ENCODE measurements at regions not wholly inside any gene's neighbourhood (a gene's known extent, or its start where the extent isn't known, plus 50 kb on each side); places are given as distances from the start of the nearest gene placed in this dataset.

- no peak for TF ChIP-seq ZNF318 (CRISPR knock-in tag; IDR thresholded peaks at IDR 0.05)
- no peak for TF ChIP-seq MTF2 (CRISPR knock-in tag; IDR thresholded peaks at IDR 0.05; ENCODE audit: borderline replicate concordance)
- no peak for TF ChIP-seq ZNF44 (CRISPR knock-in tag; IDR thresholded peaks at IDR 0.05)
- no peak for TF ChIP-seq AKAP8 (CRISPR knock-in tag; IDR thresholded peaks at IDR 0.05)
- TF ChIP-seq PHF20 (CRISPR knock-in tag; IDR thresholded peaks at IDR 0.05), result no peak
- TF ChIP-seq KDM3A (CRISPR knock-in tag; IDR thresholded peaks at IDR 0.05; ENCODE audit: low read depth), result no peak
- no peak for TF ChIP-seq KLF9 (CRISPR knock-in tag; IDR thresholded peaks at IDR 0.05; ENCODE audit: low read depth)
- TF ChIP-seq SIN3A (IDR thresholded peaks at IDR 0.05; ENCODE audit: borderline replicate concordance, low read depth, low read length), result no peak
- no peak for TF ChIP-seq ZBTB49 (CRISPR knock-in tag; IDR thresholded peaks at IDR 0.05; ENCODE audit: borderline replicate concordance)
These were observed 439.1 kb upstream of the ZNF507 start (continued) for GRCh38 chr19:31906111-31906871.

Data from HepG2 (cell line).